PFSK-1 (cell line): ENCODE measurements at regions not wholly inside any gene's neighbourhood (a gene's known extent, or its start where the extent isn't known, plus 50 kb on each side); places are given as distances from the start of the nearest gene placed in this dataset.

Source experiments
- FOXP2 ChIP-seq: optimal IDR thresholded peaks from 2 replicates; pipeline ENCODE3; 2011; ENCODE audit warnings: borderline replicate concordance, control low read depth, inconsistent platforms; ENCODE audit not compliant: insufficient read depth; ENCODE audit errors: extremely low read length, extremely low read depth
- POLR2AphosphoS5 ChIP-seq: IDR thresholded peaks from 2 replicates; pipeline ENCODE4 v1.6.1; 2012; ENCODE audit warnings: low read depth, mild to moderate bottlenecking, control low read depth, low read length, moderate library complexity
- SIN3A ChIP-seq: IDR thresholded peaks from 2 replicates; pipeline ENCODE4 v1.6.1; 2012; ENCODE audit warnings: mild to moderate bottlenecking, low read length, moderate library complexity, borderline replicate concordance; ENCODE audit not compliant: insufficient read depth
- TAF1 ChIP-seq: IDR thresholded peaks from 2 replicates; pipeline ENCODE4 v1.6.1; 2012; ENCODE audit warnings: low read length, control low read depth, borderline replicate concordance; ENCODE audit not compliant: insufficient read depth
- TF ChIP-seq, protein P1 (sequence below), 2 experiments: IDR thresholded peaks; 2 replicates each; pipeline versions ENCODE4 v1.6.1 to v1.8.0; 2011 to 2012; ENCODE audit warnings: low read depth in 2 of 2, low read length in 2 of 2, control low read depth in 1 of 2, inconsistent platforms in 1 of 2, mild to moderate bottlenecking in 1 of 2, moderate library complexity in 1 of 2; ENCODE audit not compliant: insufficient read depth in 1 of 2

DNA sequence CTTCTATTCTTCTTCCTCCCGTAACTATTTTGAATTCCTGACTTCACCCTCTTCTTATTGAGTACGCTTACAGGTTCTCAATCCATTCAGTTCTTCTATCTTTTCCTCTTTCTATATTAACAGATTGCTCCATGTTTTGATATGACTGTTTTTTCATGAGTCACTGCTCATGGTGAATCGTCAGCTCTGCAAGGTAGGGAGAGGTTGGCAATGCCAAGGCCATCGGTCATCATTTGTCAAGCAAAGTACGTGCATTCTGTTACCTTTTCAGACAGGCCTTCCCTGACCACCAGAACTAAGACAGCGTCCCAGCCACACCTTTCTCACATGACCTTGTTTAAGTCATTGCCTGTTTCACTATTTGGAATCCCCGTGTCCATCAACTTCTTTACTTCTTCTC, 1001.9 kb upstream of the SORCS1 start:
- TF ChIP-seq SIN3A: no peak
- TF ChIP-seq POLR2AphosphoS5: no peak
- no peak for TF ChIP-seq FOXP2
- TF ChIP-seq TAF1: no peak
- TF ChIP-seq, protein P1, sequence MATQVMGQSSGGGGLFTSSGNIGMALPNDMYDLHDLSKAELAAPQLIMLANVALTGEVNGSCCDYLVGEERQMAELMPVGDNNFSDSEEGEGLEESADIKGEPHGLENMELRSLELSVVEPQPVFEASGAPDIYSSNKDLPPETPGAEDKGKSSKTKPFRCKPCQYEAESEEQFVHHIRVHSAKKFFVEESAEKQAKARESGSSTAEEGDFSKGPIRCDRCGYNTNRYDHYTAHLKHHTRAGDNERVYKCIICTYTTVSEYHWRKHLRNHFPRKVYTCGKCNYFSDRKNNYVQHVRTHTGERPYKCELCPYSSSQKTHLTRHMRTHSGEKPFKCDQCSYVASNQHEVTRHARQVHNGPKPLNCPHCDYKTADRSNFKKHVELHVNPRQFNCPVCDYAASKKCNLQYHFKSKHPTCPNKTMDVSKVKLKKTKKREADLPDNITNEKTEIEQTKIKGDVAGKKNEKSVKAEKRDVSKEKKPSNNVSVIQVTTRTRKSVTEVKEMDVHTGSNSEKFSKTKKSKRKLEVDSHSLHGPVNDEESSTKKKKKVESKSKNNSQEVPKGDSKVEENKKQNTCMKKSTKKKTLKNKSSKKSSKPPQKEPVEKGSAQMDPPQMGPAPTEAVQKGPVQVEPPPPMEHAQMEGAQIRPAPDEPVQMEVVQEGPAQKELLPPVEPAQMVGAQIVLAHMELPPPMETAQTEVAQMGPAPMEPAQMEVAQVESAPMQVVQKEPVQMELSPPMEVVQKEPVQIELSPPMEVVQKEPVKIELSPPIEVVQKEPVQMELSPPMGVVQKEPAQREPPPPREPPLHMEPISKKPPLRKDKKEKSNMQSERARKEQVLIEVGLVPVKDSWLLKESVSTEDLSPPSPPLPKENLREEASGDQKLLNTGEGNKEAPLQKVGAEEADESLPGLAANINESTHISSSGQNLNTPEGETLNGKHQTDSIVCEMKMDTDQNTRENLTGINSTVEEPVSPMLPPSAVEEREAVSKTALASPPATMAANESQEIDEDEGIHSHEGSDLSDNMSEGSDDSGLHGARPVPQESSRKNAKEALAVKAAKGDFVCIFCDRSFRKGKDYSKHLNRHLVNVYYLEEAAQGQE (IDR thresholded peaks at IDR 0.05; ENCODE audit: insufficient read depth in 1 of 2, low read depth in 2 of 2, low read length in 2 of 2): no peak
